IPS DF 4.7 (cell line): ENCODE measurements at regions not wholly inside any gene's neighbourhood (a gene's known extent, or its start where the extent isn't known, plus 50 kb on each side); places are given as distances from the start of the nearest gene placed in this dataset.

Experiments used
- DNase-seq: peaks from one replicate; pipeline ENCODE4 v3.0.0-alpha.2; 2013; ENCODE audit warnings: low spot score; ENCODE audit errors: extremely low read depth

GRCh38 chr20:24718277-24718676 is 230.8 kb upstream of the CST7 start:
- DNase-seq = no peak

- no peak for DNase-seq
Measured at GRCh38 chr20:24718696-24719095, 230.4 kb upstream of the CST7 start.

- DNase-seq = no peak
Measured at GRCh38 chr20:24720957-24721356, 228.1 kb upstream of the CST7 start.

GRCh38 chr20:24721891-24722568 is 227.0 kb upstream of the CST7 start:
- no peak for DNase-seq

- no peak for DNase-seq
Measured at GRCh38 chr20:24722586-24722985, 226.5 kb upstream of the CST7 start.

- DNase-seq = no peak
Measured at GRCh38 chr20:24723186-24723585, 225.9 kb upstream of the CST7 start.

GRCh38 chr20:24723647-24724352 is 225.3 kb upstream of the CST7 start:
- DNase-seq = no peak

GRCh38 chr20:24724982-24725533 is 224.0 kb upstream of the CST7 start:
- no peak for DNase-seq

GRCh38 chr20:24727795-24728194 is 221.3 kb upstream of the CST7 start:
- DNase-seq = no peak

GRCh38 chr20:24729896-24730605 is 219.0 kb upstream of the CST7 start:
- DNase-seq = no peak

- DNase-seq = no peak
Measured at GRCh38 chr20:24730750-24731149, 218.3 kb upstream of the CST7 start.

- DNase-seq = no peak
Measured at GRCh38 chr20:24731312-24731711, 217.8 kb upstream of the CST7 start.

- DNase-seq = no peak
Measured at GRCh38 chr20:24732076-24732475, 217.0 kb upstream of the CST7 start.

- no peak for DNase-seq
Measured at GRCh38 chr20:24732599-24732998, 216.5 kb upstream of the CST7 start.

GRCh38 chr20:24733416-24733815 is 215.7 kb upstream of the CST7 start:
- no peak for DNase-seq

- DNase-seq = no peak
Measured at GRCh38 chr20:24734139-24734538, 214.9 kb upstream of the CST7 start.

GRCh38 chr20:24735263-24735662 is 213.8 kb upstream of the CST7 start:
- no peak for DNase-seq

- DNase-seq = no peak
Measured at GRCh38 chr20:24736131-24736843, 212.8 kb upstream of the CST7 start.

GRCh38 chr20:24736844-24737211 is 212.2 kb upstream of the CST7 start:
- DNase-seq = no peak

- no peak for DNase-seq
Measured at GRCh38 chr20:24737212-24737850, 211.7 kb upstream of the CST7 start.
